A673 (cell line): ENCODE measurements at regions not wholly inside any gene's neighbourhood (a gene's known extent, or its start where the extent isn't known, plus 50 kb on each side); places are given as distances from the start of the nearest gene placed in this dataset.

Experiments
- EZH2 ChIP-seq: fragments of 200-600 bp; sonication (generic); IDR thresholded peaks from 2 replicates; pipeline ENCODE4 v1.6.1; 2017; ENCODE audit warnings: borderline replicate concordance, low read depth, mild to moderate bottlenecking, mixed read lengths, antibody characterized with exemption, low read length; ENCODE audit not compliant: poor library complexity, severe bottlenecking
- TF ChIP-seq, protein P1 (sequence below): fragments of 300-800, 200-600 bp; sonication (generic); conservative IDR thresholded peaks from 2 replicates; pipeline ENCODE4 v1.5.1; 2017; ENCODE audit warnings: low read depth, mild to moderate bottlenecking, antibody characterized with exemption, low read length, moderate library complexity, mixed read lengths

DNA sequence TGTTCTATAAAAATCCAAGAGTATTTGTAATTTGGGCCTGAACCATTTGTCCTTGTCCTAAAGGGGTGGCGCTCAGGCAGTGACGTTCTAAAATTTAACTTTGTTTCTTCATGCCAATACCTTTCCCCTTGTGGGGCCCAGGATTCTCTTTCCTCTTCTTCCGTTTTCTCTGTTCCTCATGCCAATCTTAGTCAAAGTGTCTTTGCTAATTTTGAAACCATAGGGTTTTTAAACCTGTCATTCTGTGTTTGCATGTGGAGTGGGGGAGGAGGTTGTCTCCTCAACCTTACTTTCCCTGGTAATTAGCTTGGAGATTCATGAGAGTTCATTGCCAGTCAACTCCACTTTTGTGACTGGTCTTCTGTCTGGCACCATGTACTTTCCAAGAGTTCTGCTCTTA, 337.1 kb downstream of the MAF start:
- TF ChIP-seq, protein P1, sequence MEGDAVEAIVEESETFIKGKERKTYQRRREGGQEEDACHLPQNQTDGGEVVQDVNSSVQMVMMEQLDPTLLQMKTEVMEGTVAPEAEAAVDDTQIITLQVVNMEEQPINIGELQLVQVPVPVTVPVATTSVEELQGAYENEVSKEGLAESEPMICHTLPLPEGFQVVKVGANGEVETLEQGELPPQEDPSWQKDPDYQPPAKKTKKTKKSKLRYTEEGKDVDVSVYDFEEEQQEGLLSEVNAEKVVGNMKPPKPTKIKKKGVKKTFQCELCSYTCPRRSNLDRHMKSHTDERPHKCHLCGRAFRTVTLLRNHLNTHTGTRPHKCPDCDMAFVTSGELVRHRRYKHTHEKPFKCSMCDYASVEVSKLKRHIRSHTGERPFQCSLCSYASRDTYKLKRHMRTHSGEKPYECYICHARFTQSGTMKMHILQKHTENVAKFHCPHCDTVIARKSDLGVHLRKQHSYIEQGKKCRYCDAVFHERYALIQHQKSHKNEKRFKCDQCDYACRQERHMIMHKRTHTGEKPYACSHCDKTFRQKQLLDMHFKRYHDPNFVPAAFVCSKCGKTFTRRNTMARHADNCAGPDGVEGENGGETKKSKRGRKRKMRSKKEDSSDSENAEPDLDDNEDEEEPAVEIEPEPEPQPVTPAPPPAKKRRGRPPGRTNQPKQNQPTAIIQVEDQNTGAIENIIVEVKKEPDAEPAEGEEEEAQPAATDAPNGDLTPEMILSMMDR: no peak
- no peak for TF ChIP-seq EZH2
